Caco-2 (cell line): ENCODE measurements at regions not wholly inside any gene's neighbourhood (a gene's known extent, or its start where the extent isn't known, plus 50 kb on each side); places are given as distances from the start of the nearest gene placed in this dataset.

ENCODE experiments used
- BruUV-seq: library from RNA; stranded (reverse); fragments of 400-500 nt; replicated peaks from 2 replicates; lab custom pipeline; 2021; lab: Mats Ljungman, UMichigan
- CTCF ChIA-PET: fragments of 300-600 bp; sonication (Branson Sonifier 250); formaldehyde crosslinking; loops from one replicate; lab custom pipeline; 2022; ENCODE audit warnings: antibody characterized with exemption; lab: Charles Lee
- POLR2A ChIA-PET: fragments of 300-600 bp; sonication (Branson Sonifier 250); formaldehyde crosslinking; loops from one replicate; lab custom pipeline; 2022; ENCODE audit warnings: antibody characterized with exemption; lab: Charles Lee
- DNase-seq, 2 experiments: peaks; one replicate each; pipeline versions ENCODE4 v3.0.0 to v3.0.0-alpha.2; 2020 to 2022
- H3K27me3 ChIP-seq: replicated peaks from 2 replicates; pipeline ENCODE4 v1.6.0; 2011; ENCODE audit warnings: low read length; ENCODE audit not compliant: control insufficient read depth, insufficient read depth
- H3K36me3 ChIP-seq: 2 replicates; pipeline ENCODE4 v1.5.1; 2011; ENCODE audit warnings: low read length; ENCODE audit not compliant: control insufficient read depth, insufficient read depth
- H3K4me1 ChIP-seq: fragments of 250-450 bp; sonication (Bioruptor Pico); 2 replicates; pipeline ENCODE4 v1.5.1; 2020; ENCODE audit warnings: mild to moderate bottlenecking
- H3K4me3 ChIP-seq: 2 replicates; pipeline ENCODE4 v1.5.1; 2011; ENCODE audit warnings: low read depth, mild to moderate bottlenecking, control low read depth, low read length
- H3K9me3 ChIP-seq: fragments of 250-450 bp; sonication (Bioruptor Pico); 2 replicates; pipeline ENCODE4 v1.5.1; 2020; ENCODE audit warnings: mild to moderate bottlenecking, moderate library complexity
- H3K27ac Mint-ChIP-seq: one replicate; pipeline ENCODE4 v1.8.0; 2022; ENCODE audit warnings: mixed read lengths; ENCODE audit not compliant: unreplicated experiment
- H3K27me3 Mint-ChIP-seq: one replicate; pipeline ENCODE4 v1.8.0; 2022; ENCODE audit warnings: mixed read lengths; ENCODE audit not compliant: insufficient read depth, unreplicated experiment
- H3K36me3 Mint-ChIP-seq: one replicate; pipeline ENCODE4 v1.8.0; 2022; ENCODE audit warnings: mild to moderate bottlenecking, mixed read lengths; ENCODE audit not compliant: insufficient read depth, unreplicated experiment
- H3K4me1 Mint-ChIP-seq: one replicate; pipeline ENCODE4 v1.8.0; 2022; ENCODE audit warnings: low read depth, mixed read lengths; ENCODE audit not compliant: unreplicated experiment
- H3K4me3 Mint-ChIP-seq: one replicate; pipeline ENCODE4 v1.8.0; 2022; ENCODE audit warnings: mild to moderate bottlenecking, moderate library complexity, mixed read lengths; ENCODE audit not compliant: unreplicated experiment
- H3K9me3 Mint-ChIP-seq: one replicate; pipeline ENCODE4 v1.8.0; 2022; ENCODE audit warnings: mixed read lengths; ENCODE audit not compliant: unreplicated experiment
- intact Hi-C: fragments of 100-400 bp; cut with micrococcal nuclease; formaldehyde crosslinking; loops from one replicate; pipeline ENCODE4 v1.10.0; 2022; ENCODE audit not compliant: unreplicated experiment
- TF ChIP-seq, protein P1 (sequence below), 2 experiments: fragments of 200-600 bp in 1 of 2; IDR thresholded peaks; 1 replicate in 1 of 2; 2 replicates in 1 of 2; pipeline versions ENCODE4 v1.5.1 to v1.8.0; 2011 to 2022; ENCODE audit warnings: antibody characterized with exemption in 1 of 2, control low read depth in 1 of 2, inconsistent platforms in 1 of 2, low read depth in 1 of 2, low read length in 1 of 2, mild to moderate bottlenecking in 1 of 2, moderate library complexity in 1 of 2; ENCODE audit not compliant: insufficient read depth in 1 of 2, severe bottlenecking in 1 of 2, unreplicated experiment in 1 of 2

DNA sequence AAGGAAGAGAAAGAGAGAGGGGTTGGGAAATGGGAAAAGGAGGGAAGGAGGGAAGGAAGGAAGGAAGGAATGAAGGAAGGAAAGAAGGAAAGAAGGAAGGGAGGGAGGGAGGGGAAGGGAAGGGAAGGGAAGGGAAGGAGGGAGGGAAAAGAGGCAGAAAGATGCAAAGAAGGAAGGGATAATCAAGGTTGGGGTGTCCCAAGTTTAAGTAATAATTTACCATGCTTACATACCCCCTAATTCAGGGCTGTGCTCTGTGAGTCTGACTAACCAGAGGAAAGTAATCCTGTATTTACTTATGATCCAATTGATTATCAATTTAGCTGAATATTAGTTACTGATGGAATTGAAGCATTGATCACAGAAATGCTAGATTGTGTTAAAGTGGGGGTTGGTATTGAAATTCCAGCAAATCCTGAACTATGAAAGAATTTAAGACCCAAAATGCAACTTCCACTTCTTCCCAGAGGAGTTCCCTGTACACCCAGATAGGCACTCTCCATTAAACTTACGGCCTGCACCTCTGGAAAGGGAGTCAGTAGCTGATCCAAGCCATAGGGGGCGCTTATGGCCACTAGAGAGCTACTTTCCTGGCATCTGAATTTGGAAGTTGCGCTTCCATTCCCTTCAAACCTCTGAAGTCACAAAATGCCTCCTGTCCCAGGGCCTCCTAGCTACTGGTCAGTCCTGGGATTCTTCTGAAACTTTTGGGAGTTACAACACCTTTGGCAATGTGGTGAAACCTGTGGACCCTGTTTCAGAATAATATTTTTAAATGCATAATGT is 162.7 kb upstream of the PWP1 start:
- ChIA-PET CTCF (no interaction called here), POLR2A (no interaction called here)
- Histone ChIP-seq H3K27me3 (no peaks in the 10 kb centered on the region; the same call in 1 of the 2 replicates), H3K4me3 (no peak overlapping the region), H3K9me3 (no peaks in the 10 kb centered on the region), H3K4me1 (no peaks in the 10 kb centered on the region), H3K36me3 (no peaks in the 10 kb centered on the region)
- peaks cover 3% of the 10 kb centered on the region for H3K27me3 Mint-ChIP-seq
- H3K36me3 Mint-ChIP-seq = no peaks in the 10 kb centered on the region
- no TSS peak for BruUV-seq
- TF ChIP-seq, protein P1, sequence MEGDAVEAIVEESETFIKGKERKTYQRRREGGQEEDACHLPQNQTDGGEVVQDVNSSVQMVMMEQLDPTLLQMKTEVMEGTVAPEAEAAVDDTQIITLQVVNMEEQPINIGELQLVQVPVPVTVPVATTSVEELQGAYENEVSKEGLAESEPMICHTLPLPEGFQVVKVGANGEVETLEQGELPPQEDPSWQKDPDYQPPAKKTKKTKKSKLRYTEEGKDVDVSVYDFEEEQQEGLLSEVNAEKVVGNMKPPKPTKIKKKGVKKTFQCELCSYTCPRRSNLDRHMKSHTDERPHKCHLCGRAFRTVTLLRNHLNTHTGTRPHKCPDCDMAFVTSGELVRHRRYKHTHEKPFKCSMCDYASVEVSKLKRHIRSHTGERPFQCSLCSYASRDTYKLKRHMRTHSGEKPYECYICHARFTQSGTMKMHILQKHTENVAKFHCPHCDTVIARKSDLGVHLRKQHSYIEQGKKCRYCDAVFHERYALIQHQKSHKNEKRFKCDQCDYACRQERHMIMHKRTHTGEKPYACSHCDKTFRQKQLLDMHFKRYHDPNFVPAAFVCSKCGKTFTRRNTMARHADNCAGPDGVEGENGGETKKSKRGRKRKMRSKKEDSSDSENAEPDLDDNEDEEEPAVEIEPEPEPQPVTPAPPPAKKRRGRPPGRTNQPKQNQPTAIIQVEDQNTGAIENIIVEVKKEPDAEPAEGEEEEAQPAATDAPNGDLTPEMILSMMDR (IDR thresholded peaks at IDR 0.05; ENCODE audit: insufficient read depth in 1 of 2, low read depth in 1 of 2, low read length in 1 of 2, severe bottlenecking in 1 of 2, unreplicated experiment in 1 of 2) = no peak
- intact Hi-C loops = no loop called here
- H3K4me1 Mint-ChIP-seq = no peaks in the 10 kb centered on the region
- no peaks in the 10 kb centered on the region for H3K9me3 Mint-ChIP-seq
- DNase-seq = no peak
- no peak overlapping the region for H3K27ac Mint-ChIP-seq
- no peak overlapping the region for H3K4me3 Mint-ChIP-seq

DNA sequence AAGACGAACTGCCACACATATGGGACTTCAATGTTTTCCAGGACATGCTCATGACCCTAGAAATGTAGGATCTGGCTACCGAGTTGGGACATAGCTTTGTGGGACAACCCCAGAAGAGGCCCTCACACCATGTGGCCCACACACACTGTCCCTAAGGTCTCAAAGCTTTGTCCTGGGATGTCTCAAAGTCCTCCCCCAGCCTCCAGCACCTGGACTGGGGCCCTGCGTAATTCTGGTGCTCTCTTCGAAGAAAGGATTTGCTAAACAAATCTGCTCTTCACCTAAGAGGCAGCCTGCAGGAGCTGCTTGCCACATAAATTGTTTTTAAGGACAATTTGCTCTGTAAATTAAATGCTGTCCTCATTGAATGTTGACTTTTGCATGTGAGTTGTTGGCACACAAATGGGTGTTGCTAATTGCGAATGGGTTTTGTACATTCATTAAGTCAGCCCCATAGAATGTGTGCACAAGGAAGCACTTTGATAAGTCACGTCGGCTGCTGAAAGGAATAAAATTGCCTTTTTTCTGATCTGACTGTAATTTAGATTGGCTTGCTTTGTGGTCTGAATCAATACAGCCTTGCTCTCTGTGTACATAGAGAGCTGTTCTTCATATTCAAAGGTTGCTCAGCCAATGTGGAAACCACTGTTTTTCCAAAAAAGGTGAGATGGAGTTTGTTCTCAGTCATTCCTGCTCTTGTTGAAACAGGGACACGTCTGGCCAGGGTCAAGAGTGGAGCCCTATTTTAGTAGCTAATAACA is 161.6 kb upstream of the PWP1 start:
- H3K9me3 ChIP-seq = no peaks in the 10 kb centered on the region
- Mint-ChIP-seq H3K36me3 (no peaks in the 10 kb centered on the region), H3K4me1 (no peaks in the 10 kb centered on the region), H3K9me3 (no peaks in the 10 kb centered on the region), H3K4me3 (no peak overlapping the region), H3K27ac (no peak overlapping the region), H3K27me3 (peaks cover 3% of the 10 kb centered on the region)
- ChIA-PET CTCF (no interaction called here), POLR2A (no interaction called here)
- no peaks in the 10 kb centered on the region for H3K4me1 ChIP-seq
- BruUV-seq = no TSS peak
- no peak overlapping the region for H3K4me3 ChIP-seq
- H3K27me3 ChIP-seq = no peaks in the 10 kb centered on the region; the same call in 1 of the 2 replicates
- TF ChIP-seq, protein P1 (IDR thresholded peaks at IDR 0.05; ENCODE audit: insufficient read depth in 1 of 2, low read depth in 1 of 2, low read length in 1 of 2, severe bottlenecking in 1 of 2, unreplicated experiment in 1 of 2) = no peak
- H3K36me3 ChIP-seq = no peaks in the 10 kb centered on the region
- DNase-seq = no peak
- intact Hi-C loops = no loop called here

DNA sequence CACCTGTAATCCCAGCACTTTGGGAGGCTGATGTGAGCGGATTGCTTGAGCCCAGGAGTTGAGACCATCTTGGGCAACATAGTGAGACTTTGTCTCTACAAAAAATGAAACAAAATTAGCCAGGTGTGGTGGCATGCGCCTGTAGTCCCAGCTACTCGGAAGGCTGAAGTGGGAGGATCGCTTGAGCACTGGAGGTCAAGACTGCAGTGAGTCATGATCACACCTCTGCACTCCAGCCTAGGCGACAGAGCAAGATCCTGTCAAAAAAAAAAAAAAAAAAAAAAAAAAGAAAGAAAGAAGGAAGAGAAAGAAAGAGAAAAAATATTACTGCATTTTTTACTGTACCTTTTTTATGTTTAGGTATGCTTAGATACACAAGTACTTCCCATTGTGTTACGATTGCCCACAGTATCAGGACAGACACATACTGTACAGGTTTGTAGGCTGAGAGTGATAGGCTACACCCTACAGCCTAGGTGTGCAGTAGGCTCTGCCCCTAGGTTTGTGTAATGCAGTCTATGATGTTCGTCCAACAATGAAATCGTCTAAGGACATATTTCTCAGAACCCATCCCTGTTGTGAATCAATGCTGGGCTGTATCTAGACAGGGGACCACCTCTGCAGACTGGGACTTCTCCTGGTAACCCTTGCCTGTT is 160.4 kb upstream of the PWP1 start:
- H3K36me3 Mint-ChIP-seq = no peaks in the 10 kb centered on the region
- H3K4me3 Mint-ChIP-seq = no peak overlapping the region
- no peak for DNase-seq
- Histone ChIP-seq H3K27me3 (no peaks in the 10 kb centered on the region; the same call in 1 of the 2 replicates), H3K4me1 (no peaks in the 10 kb centered on the region), H3K4me3 (no peak overlapping the region), H3K36me3 (no peaks in the 10 kb centered on the region), H3K9me3 (no peaks in the 10 kb centered on the region)
- POLR2A ChIA-PET = no interaction called here
- H3K27me3 Mint-ChIP-seq = peaks cover 3% of the 10 kb centered on the region
- BruUV-seq = no TSS peak
- no peaks in the 10 kb centered on the region for H3K4me1 Mint-ChIP-seq
- CTCF ChIA-PET = no interaction called here
- TF ChIP-seq, protein P1 (IDR thresholded peaks at IDR 0.05; ENCODE audit: insufficient read depth in 1 of 2, low read depth in 1 of 2, low read length in 1 of 2, severe bottlenecking in 1 of 2, unreplicated experiment in 1 of 2) = no peak
- intact Hi-C loops = no loop called here
- H3K9me3 Mint-ChIP-seq = no peaks in the 10 kb centered on the region
- no peak overlapping the region for H3K27ac Mint-ChIP-seq
